Left colon (tissue), 2 donors: ENCODE measurements at regions not wholly inside any gene's neighbourhood (a gene's known extent, or its start where the extent isn't known, plus 50 kb on each side); places are given as distances from the start of the nearest gene placed in this dataset.
"Not testable (repeated sequence)": the region's sequence is repeated elsewhere in the genome, so short reads cannot be mapped to it uniquely, and the experiment has no call there.

Source experiments
- ATAC-seq: fragments of 200-7000 bp; cut with Tn5 transposase; one replicate; pipeline ENCODE4 v1.9.1; 2020; ENCODE audit warnings: mild to moderate bottlenecking, moderate library complexity
- DNase-seq, 2 donors: peaks; one replicate each; pipeline ENCODE4 v3.0.0-alpha.2; 2020
- intact Hi-C, 2 donors: fragments of 100-400 bp; cut with DNase I in 1 of 2; cut with micrococcal nuclease in 1 of 2; formaldehyde crosslinking; loops; one replicate each; pipeline versions ENCODE4 v1.11.2 to v1.14.0; 2022; cut with DNase I, micrococcal nuclease
- donor health status: DM: no; HTN: no; CAD: no.
- donor health status: DM: yes; HTN: yes; CAD: no.

- DNase-seq (no peak), ATAC-seq (no peak)
- intact Hi-C loops, result no loop called here
These were observed 434.1 kb downstream of the BRD1 start for GRCh38 chr22:49393526-49393925.

GRCh38 chr22:49392841-49393510 is 434.7 kb downstream of the BRD1 start:
- intact Hi-C loops, result no loop called here
- no peak for DNase-seq
- no peak for ATAC-seq

- no peak for ATAC-seq
- intact Hi-C loops, result no loop called here
- no peak for DNase-seq
These were observed 435.4 kb downstream of the BRD1 start for GRCh38 chr22:49392247-49392646.

- DNase-seq, result no peak
- intact Hi-C loops, result no loop called here
- ATAC-seq, result no peak
These were observed 436.2 kb downstream of the BRD1 start for GRCh38 chr22:49391436-49391835.

GRCh38 chr22:49390954-49391353 is 436.7 kb downstream of the BRD1 start:
- ATAC-seq, result no peak
- no peak for DNase-seq
- intact Hi-C loops, result no loop called here

- intact Hi-C loops, ATAC-seq, DNase-seq: not testable (repeated sequence)
These were observed 443.8 kb downstream of the BRD1 start for GRCh38 chr22:49383909-49384308.

- intact Hi-C loops, result no loop called here
- DNase-seq, result no peak
- no peak for ATAC-seq
These were observed 445.3 kb downstream of the BRD1 start for GRCh38 chr22:49382451-49382735.

GRCh38 chr22:49381595-49382450 is 445.9 kb downstream of the BRD1 start:
- intact Hi-C loops, result no loop called here

DNA sequence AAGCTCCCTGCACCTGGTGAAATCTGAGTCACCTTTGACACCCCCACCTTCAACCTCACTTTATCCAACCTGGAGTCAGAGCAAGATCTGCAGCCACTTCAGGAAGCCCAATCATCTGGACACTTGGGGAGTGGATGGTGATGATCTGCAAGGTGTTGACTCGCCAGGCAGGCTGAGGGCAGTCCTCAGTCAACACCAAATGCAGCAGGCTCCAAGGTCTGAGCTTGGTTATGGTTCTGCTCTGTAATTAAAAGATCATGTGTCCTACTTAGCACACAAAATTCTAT is 446.9 kb downstream of the BRD1 start:
- ATAC-seq, result no peak
- intact Hi-C loops, result no loop called here
- no peak for DNase-seq

More at GRCh38 chr22:49381595-49382450, 445.9 kb downstream of the BRD1 start:
- DNase-seq, result no peak
- no peak for ATAC-seq

DNA sequence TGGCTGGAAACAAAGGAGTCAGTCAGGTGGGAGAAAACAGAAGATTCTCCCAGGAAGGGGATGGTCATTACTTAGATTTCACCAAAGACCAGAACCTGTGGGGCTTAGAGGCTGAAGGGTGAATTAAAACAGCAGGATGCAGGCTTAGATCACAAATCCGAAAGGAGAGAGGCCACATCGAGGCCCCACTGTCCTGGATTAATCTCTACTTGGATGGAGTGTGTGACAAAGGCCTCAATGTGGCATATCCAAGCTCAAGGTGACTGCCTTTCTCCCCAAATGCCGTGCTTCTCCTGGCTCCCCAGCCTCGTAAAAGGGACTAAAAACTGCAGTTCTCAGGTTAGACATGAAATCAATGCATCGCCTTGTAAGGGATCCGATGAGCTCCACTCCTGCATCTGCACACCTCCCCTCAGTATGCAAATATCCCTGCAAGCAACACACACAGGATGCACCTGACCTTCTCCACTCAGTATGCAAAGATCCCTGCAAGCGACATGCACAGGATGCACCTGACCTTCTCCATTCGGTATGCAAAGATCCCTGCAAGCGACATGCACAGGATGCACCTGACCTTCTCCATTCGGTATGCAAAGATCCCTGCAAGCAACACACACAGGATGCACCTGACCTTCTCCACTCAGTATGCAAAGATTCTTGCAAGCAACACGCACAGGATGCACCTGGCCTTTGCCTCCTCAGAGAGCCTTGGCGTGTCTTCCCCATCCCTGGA is 447.4 kb downstream of the BRD1 start:
- intact Hi-C loops, result no loop called here
- ATAC-seq, result no peak
- no peak for DNase-seq

- DNase-seq (no peak), ATAC-seq (no peak)
- intact Hi-C loops, result no loop called here
These were observed 450.4 kb downstream of the BRD1 start for GRCh38 chr22:49377306-49377705.

DNA sequence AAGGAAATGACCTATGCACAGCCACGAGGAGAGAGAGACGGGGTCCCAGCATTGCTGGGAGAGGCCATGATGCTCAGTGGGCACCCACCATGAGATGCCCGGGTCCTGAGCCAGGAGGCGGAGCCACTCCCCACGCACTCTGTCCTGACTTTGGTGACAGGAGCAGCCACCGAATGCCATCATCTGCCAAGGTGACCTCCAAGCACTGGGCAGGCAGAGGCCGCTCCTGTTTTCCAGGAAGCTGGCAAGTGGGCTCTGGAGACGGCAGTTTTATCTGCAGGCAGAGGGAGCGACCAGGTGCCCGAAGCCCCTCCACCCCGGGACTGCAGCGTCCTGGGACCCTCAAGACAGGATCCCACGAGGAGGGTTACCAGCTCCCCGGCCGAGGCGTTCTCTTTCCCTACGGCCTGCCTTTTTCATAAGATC is 453.9 kb downstream of the BRD1 start:
- intact Hi-C loops, result no loop called here
- ATAC-seq (no peak), DNase-seq (no peak)

DNA sequence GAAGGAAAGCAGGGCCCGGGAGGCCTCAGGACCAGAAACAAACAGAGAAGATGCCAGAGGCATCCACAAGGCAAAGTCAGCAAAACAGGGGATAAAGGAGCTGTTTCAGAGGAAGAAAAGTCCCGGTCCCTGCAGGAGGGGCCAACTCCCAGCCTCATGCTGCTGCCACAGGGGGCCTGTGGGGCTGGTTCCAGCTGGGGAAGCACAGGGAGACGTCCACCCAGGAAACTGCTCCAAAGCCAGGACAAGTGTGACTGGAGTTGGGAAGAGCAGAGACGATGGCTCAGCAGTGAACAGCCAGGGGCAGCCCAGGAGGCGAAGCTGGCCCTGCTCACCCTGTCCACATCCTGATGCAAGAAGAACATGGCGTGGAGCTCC is 454.4 kb downstream of the BRD1 start:
- DNase-seq (no peak), ATAC-seq (no peak)
- intact Hi-C loops, result no loop called here

GRCh38 chr22:49372530-49373288 is 455.0 kb downstream of the BRD1 start:
- no peak for DNase-seq
- intact Hi-C loops, result no loop called here
- ATAC-seq, result no peak

DNA sequence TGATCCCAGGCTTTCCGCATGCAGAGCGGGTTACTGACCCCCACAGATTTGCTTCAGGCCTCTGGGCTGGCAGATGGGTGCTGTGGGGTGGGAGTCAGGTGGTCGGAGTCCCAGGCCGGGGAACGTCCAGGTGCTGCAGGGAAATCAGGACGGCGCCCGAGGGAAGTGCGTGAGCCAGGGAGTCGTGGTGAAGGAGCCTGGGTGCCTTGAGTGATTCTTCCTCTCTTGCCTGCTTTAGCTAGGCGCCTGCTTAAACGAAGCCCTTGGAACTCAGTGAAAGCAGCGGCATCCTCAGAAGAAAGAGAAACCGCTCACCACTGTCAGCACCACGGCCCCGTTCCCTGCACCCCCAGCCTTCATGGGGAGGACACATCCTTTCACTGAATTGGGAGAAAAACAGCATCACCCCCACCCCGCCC is 455.6 kb downstream of the BRD1 start:
- no peak for DNase-seq
- no peak for ATAC-seq
- intact Hi-C loops, result no loop called here

DNA sequence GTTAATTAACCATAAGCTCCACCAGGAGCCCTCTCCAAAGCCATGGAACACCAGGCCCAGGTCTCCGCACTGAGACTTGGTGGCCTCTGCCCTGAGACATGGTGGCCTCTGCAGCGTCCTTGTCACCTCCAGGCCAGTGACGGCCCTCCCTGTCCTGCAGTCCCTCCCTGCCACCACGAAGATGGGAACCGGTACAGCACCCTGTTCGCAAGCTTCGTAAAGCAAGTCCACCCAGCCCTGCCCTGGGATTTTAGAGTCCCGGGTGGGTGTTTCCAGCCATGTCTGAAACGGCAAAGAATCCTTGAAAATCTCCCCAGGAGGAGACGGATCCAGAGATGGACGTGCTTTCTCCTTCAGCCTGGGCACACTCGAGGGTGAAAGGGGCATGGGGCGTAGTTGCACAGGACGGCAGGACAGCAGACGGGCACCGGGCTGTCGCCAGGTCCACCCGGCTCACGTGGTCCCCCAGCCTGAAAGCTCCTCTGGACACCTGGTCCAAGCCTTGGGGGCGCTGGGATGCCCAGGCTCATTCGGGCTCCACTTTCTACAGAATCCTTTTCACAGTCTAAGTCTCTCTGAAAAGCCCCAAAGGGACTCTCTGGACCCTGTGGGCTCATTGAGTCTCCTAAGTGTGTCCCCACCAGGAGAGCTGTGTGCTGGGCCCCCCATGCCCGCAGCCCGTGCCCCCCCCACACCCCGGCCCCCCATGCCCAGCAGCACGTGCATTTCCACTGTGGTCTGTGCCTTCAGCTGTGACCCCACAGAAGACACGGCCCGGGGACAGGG is 456.2 kb downstream of the BRD1 start:
- intact Hi-C loops, result no loop called here
- no peak for ATAC-seq
- DNase-seq, result no peak

DNA sequence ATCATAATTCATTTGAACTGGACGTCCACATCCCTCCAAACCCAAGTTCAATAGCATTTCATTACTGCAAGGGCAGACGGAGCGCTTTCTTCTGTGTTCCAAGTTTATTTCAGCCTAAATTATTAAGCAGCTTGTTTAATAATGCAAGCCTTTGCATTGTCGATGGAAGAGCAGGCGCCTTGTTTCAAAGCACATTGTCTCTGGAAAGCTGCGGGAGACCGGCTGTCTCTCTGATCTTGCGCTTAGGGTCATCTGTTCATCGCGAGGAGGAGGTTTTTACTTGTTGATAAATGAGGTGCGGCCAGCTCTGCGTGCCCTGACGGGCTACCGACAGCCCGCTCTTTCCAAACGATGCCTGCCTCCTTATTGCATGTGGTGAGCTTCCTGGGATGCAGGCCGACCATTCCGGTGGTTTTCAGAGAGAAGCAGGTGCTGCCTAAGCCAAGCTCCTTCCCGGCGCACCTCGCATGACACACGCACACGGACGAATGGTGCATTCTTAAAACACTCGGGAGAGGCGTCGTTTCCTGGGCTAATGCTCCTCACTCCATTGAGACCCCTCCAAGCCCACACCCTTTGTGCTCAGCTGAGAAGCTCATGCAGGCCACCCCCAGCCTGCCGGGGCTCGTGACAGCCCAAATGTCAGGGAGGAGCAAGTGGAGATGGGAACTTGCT is 456.9 kb downstream of the BRD1 start:
- ATAC-seq, result no peak
- DNase-seq, result no peak
- intact Hi-C loops, result no loop called here
